Activated naive CD4-positive, alpha-beta T cell (primary cell): ENCODE measurements at regions not wholly inside any gene's neighbourhood (a gene's known extent, or its start where the extent isn't known, plus 50 kb on each side); places are given as distances from the start of the nearest gene placed in this dataset.

Experiments used
- DNase-seq, 4 experiments: peaks; one replicate each; lab custom pipeline; 2025; lab: John Stamatoyannopoulos, UW

DNA sequence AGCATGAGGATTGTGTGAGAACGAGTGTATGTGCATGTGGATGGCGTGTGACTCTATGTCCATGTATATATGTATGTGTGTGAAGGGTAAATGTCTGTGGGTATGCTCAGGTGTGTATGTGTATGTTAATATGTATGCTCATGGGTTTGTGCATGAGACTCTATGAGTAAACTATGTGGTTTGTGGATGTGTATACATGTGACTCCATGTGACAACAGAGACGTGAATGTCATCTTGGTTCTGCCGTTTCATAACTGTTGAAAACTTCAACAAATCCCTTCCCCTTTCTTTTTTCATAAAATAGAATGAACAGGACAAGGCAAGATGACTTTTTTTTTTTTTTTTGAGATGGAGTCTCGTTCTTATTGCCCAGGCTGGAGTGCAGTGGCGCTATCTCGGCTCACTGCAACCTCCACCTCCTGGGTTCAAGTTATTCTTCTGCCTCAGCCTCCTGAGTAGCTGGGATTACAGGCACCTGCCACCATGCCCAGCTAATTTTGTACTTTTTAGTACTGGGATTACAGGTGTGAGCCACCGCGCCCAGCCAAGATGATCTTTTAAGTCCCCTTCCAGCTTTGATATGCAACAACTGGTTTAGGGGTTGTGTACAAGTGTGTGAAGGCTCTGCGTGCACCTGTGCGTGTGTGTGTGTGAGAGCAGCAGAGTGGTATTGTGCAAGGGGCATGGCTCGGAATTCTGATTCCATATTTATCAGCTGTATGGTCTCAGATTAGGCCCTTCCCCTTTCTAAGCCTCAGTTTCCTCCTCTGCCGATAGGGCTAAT lies 106.3 kb downstream of the EBNA1BP2 start:
- DNase-seq: no peak

DNA sequence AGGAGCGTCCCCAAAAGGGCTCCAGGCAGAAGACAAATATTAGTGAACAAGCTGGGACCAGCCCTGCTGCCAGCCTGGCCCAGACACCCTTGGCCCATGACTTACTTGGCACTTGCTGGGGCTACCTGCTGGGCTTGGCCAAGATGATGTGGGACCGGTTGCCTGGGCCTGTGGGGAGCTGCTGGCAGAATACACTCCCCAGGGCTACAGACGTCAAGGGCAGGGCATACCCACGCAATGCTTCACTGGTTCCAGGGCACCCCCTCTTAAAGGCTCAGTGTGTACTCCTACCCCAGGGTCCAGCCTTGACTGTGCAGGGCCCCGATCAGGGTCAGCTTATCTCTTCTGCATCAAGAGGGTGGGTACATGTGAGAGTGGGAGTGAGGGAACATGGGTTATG lies 106.5 kb upstream of the SLC2A1 start:
- no peak for DNase-seq

DNA sequence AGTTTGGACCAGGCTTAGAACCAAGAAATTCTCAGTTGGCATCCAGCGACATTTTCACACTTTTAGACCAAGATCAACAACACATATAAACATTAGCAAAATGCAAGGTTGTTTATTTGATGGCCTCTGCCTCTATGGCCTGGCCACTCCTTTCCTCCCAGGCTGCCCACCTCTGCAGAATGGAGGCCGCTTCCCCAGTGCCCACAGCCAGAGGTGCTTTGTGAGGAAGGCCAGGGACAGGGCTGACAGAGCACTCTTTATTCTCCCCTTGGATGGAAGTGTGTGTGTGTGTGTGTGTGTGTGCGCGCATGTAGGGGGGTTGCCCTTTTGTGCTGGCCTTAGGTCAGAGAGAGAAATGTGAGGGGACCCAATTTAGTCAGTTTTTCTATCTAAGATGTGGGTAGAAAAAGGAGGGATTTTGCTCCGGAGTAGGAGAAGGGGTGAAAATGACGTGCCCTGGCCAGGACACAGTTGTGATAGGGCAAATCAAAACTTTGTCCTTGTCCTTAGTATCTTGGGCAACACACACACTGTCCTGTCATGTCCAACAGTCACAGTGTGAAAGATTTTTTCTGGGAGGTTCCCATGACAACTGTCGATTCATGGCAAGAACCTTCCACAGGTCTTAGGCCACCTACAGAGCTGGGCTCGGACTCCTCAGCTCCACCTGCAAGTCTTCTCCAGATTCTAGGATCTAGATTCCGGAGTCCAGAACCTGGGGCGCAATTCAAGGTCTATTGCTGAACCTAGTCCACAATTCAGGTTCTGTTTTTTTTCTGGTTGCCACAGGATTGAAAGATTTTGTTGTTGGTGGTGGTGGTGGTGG lies 104.9 kb upstream of the SLC2A1 start:
- DNase-seq: no peak

DNA sequence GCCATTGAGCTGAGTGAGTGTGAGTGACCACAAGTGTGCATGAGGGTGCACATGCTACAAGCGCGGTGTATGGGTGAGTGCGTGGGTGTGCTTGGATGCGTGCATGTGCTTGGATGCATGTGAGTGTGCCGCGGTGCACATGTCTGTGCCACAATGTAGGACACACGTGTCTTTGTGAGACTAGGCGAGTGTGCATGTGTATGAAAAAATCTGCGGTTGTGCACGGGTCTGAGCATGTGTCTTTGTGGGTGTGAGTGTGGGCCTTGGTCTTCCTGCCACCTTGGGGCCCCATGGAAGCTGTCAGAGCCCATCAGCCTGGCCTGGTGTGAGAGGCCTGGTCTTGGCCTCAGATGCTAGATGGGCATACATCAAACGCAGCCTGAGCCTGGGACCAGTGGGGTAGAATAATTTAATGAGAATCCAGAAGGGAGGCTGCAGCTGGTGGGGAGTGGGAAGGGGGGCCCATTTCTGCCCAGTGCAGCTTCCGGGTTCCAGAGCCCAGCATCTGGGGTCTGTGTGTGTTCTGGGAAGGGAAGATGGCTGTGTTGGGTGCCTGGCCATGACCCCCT lies 103.9 kb upstream of the SLC2A1 start:
- DNase-seq: no peak

DNA sequence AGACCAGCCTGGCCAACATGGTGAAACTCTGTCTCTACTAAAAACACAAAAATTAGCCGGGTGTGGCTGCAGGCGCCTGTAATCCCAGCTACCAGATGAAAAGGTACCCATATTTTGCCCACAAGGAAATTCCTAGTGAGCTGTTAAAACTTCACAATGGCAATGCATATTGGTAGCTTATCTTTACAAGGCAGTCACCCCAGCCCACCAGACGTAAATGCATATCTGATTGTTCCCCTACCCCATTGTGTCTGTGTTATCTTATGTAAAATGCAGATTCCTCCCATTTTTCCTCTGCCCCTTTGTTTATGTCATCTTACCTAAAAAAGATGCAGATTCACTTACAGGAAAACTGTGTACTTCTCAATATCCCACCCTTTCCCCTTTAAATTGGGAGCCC lies 103.1 kb upstream of the SLC2A1 start:
- DNase-seq: no peak

DNA sequence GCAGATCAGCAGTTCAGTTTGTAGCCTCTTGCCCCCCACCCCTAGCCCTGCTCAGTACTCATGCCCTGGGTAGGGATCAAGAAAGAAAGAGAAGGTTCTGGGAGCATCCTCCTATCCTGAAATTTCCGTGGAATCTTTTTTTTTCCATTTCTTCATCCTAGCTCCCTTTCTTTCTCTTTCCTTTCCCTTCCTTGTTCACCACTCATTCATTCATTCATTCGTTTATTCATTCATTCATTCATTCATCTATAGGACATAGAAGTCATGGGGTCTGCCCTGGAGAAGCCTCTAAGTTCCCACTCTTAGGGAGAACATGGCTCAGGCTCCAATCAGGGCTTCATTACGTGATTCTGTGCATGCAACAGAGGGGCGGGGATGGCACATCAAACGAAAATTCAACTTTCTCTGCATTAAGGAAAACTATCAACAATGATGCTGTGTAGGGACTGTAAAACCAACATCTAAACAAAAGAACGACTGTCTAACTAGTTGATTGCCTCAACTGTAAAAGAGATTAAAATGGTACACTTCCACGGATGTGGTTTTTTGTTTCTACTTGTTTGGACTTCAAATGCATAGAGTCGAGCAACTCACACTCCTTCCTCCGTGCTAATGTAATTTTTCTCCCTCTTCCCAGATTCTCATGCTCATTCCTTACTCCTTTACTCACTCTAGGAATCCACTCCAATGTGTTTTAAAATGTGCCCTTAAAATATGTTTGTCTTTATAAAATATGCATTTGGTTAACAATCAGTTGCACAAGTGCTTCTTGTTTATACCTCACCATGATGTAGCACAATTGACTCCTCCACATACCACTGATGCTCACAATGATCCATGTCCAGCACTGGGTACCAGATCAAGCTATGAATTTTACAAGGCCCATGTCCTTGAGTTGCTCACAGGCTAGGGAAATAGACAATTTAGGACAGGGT lies 101.2 kb upstream of the SLC2A1 start:
- no peak for DNase-seq

DNA sequence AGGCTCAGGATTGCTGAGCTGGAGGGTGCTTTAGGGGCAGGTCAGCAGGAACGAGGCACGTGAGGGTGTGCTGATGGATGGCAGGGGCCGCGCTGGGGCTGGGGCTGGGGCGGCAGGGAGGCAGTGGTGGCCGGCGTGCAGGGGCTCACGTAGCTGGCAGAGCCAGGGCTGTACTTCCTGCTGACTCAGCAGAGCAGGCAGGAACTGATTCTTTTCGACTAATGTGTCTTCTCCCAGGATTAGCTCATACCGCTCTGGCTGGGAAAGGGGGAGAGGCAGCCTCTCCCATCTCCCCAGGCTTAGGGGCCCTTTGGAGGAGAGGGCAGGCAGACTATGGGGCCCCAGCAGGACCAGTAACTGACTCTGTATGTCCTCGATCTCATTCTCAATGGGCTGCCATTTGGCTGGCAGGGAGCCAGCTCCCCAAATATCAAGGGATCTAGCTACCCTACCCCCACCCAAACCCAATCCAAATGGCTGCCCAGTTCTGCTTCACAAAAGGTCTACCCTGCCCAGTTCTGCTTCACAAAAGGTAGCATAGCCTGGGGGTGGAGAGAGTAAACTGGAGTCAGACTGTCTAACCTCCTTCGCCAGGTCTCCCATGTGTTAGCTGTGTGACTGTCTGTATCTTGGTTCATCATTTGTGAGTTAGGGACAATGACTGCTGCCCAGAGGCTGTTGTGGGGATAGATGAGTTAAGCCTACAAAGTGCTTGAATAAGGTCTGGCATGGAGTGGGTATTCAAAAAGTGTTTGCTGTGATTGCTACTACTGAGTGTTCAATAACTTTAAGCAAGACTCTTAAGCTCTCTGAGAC lies 100.1 kb upstream of the SLC2A1 start:
- DNase-seq: no peak

DNA sequence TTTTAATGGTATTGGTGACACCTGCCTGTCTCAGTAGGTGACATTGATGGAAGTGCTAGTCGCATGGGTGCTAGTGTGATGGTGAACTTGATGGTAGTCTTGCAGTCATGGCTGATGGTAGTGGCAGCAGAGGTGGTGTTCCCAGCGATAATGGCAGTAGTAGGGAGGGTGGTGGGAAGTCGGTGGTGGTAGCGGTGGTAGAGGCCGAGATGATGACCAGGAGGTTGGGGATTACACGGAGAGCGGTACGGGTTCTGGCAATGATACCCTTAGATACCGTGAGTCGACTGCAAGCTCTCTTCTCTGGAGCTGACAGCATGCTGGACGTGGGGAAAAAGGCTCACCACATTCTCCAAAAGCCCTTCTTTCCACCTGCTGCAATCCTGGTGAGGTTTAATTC lies 99.4 kb upstream of the SLC2A1 start:
- no peak for DNase-seq

DNA sequence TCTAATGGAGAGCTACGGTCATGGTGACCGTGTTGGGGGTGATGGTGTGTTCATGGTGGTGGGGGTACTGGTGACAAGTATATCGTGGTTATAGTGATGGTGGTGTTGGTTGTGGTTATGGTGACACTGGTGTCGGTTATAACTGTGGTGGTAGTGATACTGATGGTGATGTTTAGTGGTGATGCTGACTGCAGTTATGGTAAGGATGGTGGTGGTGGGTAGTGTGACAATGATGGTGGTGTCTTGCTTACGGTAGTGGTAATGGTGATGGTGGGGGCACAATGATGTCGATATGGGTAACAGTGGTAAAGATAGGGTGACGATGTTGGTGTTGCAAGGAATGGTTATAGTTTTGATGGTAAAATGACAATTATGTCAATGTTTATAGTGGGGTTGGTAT lies 98.9 kb upstream of the SLC2A1 start:
- no peak for DNase-seq

DNA sequence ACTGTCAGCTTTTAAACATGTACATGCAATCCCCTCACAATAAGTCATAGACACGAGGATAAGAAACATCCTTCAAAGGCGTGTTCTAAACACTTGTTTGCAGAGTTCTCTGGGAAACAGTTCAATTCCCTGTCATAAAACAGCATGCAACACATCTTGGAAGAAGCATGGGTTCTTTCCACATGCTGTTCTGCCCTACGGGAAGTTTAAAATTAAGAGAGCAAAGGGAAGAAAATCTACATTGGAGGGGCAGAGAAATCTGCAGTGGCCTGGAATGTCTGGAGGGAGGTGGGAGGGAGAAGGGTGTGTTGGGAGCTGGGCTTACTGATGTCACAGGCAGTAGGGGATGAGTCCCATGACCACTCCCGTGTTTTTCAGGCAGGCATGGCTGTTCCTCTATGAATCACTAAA lies 98.3 kb upstream of the SLC2A1 start:
- no peak for DNase-seq

DNA sequence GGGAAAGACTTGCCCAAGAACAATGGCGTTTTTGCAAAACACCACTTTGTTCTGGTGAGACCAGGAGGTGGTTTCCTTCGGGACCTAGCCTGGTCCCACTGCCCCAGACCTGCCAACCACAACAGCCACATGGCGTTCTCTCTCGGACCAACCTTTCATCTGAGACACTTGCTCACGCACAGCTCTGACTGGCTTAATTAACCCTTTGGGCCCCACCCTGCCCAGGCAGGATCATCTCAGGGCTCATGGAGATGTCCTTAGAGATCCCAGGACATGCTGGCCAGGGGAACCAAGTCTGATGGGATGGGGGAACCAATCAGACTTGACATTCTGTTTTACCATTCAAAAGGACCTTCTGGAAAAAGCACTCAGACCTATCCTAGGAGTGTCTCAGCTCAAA lies 97.8 kb upstream of the SLC2A1 start:
- no peak for DNase-seq

DNA sequence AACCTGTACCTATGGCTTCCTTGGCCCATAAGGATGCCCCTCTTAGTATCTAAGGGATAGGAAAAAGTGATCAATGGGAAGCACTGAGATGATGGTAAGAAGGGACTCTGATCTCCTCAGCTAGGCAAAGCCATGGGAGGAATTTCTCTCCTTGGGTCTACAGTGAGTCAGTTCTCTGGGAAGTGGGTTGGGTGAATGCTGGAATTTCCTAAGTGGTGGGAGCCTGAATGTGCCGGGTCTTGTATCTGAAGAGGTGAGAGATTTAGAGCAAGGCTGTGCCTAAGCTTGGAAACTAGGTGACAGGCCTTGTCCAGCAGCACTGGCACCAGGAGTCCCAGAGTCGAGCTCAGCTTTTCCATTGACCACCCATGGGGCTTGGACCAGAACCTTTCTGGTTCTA lies 96.3 kb upstream of the SLC2A1 start:
- DNase-seq: no peak

DNA sequence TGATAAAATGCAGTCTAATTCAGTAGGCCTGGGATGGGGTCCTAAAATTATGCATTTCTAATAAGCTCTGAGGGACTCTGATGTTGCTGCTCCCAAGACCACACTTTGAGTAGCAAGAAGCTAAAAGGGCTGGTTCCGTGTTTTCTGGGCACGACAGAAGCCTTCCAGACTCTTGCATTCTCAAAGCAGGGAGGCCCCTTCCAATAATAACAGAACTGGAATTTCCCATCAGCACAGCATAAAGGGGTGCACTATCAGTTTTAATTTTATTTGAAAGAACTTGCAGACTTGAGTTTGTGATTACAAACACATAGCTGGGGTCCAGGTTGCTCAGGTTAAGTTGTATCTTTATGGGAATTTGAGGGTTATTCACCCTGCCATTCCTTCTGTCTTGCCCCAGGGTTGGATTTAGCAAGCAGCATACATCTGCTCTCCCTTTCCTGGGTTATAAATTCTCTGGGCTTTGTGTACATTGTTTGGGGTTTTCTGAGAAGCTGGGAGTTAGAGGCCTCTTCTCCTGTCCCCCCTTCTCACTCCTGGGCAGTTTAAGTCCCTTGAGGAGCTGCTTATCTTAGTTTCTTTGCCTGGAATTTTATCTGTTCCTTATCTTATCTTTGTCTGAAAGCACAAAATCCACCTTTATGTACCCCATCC lies 94.2 kb upstream of the SLC2A1 start:
- DNase-seq: no peak

DNA sequence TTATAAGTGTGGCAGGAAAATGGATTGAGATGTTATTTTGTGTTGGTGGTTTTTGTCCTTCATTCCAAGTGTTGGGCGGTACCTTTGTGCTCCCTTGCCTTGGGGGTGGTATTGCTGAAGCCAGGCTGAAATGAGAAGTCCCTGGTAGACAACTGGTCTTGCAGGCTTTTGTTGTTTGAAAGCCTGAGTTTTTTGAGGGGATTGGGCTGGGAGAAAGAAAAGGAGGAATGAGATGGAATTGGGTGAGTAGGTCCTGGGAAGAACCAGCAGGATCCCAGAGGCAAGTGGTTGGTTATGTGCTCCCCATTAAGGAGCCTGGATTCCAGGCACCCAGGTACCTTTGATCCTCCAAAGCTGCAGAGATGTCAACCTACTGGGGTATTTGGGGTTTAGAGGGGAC lies 93.7 kb upstream of the SLC2A1 start:
- DNase-seq: no peak

DNA sequence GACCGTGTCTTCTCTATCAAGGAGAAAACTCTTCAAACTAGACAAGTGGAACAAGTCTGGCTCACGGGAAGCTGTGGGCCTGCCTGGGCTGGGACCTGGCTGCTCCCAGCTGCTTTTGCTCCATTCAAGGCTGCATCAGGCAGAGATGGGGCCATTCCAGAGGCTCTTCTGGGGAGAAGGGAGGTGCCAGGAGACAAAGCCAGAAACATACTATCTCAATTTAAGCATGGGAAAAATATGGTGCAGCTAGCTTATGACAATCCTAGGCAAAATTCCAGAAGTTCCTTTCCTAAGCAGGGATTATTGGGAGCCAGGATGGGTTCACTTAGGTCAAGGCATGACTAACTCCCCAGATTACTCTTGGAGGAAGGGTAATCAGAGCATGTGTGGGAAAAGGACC lies 90.8 kb upstream of the SLC2A1 start:
- DNase-seq: no peak

DNA sequence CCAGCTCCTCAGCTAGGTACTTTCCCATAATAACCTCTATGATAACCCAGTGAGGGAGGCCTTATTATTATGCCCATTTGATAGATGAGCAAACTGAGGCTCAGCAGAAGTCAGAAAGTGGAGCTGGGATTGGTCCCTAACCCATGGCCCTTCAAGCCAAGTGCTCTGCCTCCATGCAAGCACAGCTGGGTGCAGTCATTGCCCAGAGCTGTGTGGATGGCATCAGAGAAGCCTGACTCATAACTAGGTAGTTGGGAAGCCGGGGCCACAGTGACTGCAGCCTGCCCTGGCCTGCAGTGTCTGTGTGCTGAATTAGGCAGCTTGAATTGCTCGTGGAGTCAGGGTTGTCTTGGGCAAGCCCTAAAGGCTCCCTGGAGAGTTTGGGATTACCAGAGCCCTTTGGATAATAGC lies 89.9 kb upstream of the SLC2A1 start:
- DNase-seq: no peak

DNA sequence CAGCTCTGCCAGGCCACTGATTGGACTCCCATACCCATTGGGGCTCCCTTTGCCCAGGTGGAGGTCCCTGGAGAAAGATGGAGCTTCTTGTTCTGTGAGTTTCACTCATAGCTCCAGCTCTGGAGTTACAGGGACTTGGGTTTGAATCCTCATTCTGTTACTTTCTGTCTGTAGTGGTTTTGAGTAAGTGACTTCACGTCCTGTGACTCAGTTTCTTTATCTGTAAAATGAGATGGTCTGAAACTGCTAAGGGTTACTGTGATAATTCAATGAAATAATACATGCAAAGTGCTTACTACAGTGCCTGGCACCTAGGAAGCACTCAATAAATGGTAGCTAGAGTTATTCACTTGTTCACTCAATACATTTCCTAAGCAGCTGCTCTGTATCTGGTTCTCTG lies 88.5 kb upstream of the SLC2A1 start:
- DNase-seq: no peak

DNA sequence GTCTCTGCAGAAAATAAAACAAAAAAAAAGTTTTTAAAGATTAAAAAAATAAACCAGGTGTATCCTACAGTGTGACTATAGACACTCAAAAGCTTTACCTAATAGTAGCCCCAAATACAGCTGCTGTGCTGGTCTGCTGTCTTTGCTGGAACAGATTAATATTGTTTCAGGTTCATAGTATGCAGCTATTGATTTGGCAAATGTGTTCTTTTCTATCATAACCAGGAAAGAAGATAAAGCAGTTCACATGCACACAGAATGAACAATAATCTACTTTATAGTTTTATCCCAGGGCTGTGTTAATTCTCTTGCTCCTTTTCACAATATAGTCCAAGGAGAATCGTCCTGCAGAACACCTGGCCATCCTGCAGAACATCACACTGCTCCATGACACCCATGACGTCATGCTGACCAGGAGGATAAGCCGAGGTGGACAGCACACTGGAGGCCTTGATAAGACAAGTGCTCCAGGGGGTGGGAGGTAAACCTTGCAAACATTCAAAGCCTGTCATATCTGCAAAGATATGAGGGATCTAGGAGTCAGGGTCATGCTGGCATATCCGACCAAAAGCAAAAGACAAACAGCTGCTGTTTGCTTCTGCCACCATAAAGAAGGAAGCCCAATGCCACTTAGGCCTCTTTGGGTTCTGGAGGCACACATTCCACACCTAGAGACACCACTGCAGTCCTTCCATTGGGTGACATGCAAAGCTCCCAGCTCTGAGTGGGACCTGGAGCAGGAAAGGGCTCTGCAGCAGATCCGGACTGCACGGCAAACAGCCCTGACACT lies 86.1 kb upstream of the SLC2A1 start:
- no peak for DNase-seq

DNA sequence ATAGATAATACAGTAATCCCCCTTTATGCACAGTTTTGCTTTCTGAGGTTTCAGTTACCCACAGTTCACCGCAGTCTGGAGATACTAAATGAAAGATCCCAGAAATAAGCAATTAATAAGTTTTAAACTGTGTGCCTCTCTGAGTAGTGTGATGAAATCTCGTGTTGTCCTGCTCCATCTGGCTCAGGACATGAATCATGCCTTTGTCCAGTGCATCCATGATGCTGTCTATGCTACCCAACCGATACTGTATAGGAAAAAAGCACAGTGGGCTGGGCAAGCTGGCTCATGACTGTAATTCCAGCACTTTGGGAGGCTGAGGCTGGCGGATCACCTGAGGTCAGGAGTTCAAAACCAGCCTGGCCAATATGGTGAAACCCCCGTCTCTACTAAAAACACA lies 85.0 kb upstream of the SLC2A1 start:
- no peak for DNase-seq
